Kidney epithelial cell (primary cell): ENCODE measurements at regions not wholly inside any gene's neighbourhood (a gene's known extent, or its start where the extent isn't known, plus 50 kb on each side); places are given as distances from the start of the nearest gene placed in this dataset.

Source experiments
- DNase-seq: peaks from one replicate; pipeline ENCODE4 v3.0.0-alpha.2; 2010; ENCODE audit warnings: low read depth
- H3K27me3 ChIP-seq: 2 replicates; pipeline ENCODE4 v1.6.0; 2011; ENCODE audit warnings: low read length; ENCODE audit not compliant: control insufficient read depth, insufficient read depth
- H3K36me3 ChIP-seq: 2 replicates; pipeline ENCODE4 v1.5.1; 2011; ENCODE audit warnings: low read length; ENCODE audit not compliant: control insufficient read depth, insufficient read depth
- H3K4me3 ChIP-seq: 2 replicates; pipeline ENCODE4 v1.5.1; 2011; ENCODE audit warnings: low read depth, mild to moderate bottlenecking, control low read depth, low read length
- TF ChIP-seq, protein P1 (sequence below): IDR thresholded peaks from 2 replicates; pipeline ENCODE4 v1.5.1; 2011; ENCODE audit warnings: mild to moderate bottlenecking, moderate library complexity, low read length, control low read depth, inconsistent platforms; ENCODE audit not compliant: insufficient read depth, poor library complexity, severe bottlenecking

DNA sequence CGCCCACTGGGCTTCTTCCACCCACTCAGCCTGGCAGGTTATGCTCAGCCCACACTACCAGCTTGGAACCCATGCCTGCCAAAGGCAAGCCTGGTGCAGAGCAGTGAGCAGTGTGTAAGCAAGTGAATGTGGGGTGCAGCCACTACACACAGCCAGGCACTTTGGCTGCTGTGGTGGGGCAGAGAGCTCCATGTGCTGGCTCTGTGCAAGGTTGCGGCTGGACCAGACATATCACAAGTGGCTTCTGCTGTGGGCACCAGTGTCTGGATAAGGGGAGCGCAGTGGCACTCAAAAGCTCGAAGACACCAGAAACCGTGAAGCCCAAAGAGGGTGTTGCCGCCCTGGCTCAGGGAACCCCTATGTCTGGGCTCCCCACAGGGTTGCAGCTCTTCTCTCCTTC, 563.7 kb downstream of the SI start:
- TF ChIP-seq, protein P1, sequence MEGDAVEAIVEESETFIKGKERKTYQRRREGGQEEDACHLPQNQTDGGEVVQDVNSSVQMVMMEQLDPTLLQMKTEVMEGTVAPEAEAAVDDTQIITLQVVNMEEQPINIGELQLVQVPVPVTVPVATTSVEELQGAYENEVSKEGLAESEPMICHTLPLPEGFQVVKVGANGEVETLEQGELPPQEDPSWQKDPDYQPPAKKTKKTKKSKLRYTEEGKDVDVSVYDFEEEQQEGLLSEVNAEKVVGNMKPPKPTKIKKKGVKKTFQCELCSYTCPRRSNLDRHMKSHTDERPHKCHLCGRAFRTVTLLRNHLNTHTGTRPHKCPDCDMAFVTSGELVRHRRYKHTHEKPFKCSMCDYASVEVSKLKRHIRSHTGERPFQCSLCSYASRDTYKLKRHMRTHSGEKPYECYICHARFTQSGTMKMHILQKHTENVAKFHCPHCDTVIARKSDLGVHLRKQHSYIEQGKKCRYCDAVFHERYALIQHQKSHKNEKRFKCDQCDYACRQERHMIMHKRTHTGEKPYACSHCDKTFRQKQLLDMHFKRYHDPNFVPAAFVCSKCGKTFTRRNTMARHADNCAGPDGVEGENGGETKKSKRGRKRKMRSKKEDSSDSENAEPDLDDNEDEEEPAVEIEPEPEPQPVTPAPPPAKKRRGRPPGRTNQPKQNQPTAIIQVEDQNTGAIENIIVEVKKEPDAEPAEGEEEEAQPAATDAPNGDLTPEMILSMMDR = no peak
- DNase-seq = no peak
- H3K36me3 ChIP-seq = no peaks in the 10 kb centered on the region
- no peak overlapping the region for H3K4me3 ChIP-seq
- H3K27me3 ChIP-seq = no peaks in the 10 kb centered on the region

DNA sequence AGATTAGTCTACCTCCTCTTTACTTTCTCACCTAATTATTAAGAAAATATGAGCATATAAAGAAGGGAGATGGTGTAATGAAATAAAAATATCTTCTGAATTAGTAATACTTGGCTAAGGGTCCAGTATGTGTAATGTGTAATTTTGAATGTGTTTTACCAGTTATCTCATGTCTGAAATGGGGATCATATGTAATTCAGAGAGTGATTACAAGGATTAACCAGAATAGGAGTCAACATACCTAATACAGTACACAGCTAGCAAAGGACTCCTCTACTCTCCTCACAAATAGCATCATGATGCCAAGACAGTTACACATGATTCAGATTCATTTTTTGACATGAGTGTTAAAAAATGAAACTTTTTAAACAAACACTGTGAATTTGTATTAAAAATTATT, 570.4 kb downstream of the SI start:
- no peak for DNase-seq
- Histone ChIP-seq H3K4me3 (no peak overlapping the region), H3K27me3 (no peaks in the 10 kb centered on the region), H3K36me3 (no peaks in the 10 kb centered on the region)
- TF ChIP-seq, protein P1 = no peak

DNA sequence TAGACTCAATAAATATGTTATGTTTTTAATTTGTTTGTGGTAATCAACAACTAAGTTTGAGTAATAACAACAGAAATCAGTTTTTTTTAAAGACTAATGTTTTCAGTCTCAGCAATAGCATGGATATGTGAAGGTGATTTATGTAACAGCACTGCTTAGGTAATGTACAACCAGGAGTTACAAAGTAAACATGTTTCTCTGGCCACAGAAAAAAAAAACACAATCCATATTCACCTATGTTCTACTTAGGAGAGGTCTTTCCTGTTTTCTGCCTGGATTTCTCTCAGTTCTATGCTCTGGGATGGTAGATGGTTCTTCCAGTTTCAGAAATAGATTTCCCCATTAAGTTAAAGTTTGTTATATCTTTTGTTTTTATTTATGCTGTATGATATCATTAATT, 579.4 kb downstream of the SI start:
- TF ChIP-seq, protein P1 = no peak
- DNase-seq = no peak
- H3K36me3 ChIP-seq = no peaks in the 10 kb centered on the region
- H3K4me3 ChIP-seq = no peak overlapping the region
- no peaks in the 10 kb centered on the region for H3K27me3 ChIP-seq

DNA sequence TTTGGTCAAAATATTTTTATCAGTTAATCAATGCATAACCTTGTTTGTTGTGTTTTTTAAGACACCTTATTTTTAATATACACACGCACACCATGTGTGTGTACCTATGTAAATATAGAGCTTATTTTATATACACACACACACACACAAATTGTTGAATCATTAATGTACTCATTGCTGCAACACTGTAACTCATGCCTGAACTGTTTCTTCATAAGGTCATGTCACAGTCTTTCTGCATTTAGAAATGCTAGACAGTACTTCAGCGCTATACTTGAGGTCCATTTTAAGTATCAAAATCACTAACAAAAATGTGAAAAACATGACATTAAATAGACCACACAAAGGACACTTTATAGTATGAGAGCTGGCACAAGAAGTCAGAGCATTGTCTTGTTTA, 589.4 kb downstream of the SI start:
- TF ChIP-seq, protein P1 = no peak
- Histone ChIP-seq H3K36me3 (no peaks in the 10 kb centered on the region), H3K4me3 (no peak overlapping the region), H3K27me3 (no peaks in the 10 kb centered on the region)
- no peak for DNase-seq

DNA sequence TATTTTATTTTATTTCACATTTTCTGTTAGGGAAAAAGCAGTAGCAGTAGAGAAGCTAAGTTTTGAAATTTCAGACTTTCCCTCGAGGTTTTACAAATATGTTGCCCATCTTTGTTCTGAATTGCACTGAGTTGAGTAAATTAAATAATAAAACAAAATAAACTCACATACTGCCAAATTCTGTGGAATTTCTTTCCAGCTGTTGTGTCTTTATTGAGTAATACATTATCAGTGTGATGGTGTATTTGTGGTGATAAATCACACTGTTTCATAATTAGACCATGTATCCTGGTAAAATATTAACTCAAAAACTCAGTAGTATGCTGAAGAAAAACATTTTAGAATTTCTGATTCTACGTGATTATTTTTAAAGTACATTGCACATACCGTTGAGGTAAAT, 592.1 kb downstream of the SI start:
- no peak for DNase-seq
- TF ChIP-seq, protein P1 = no peak
- H3K4me3 ChIP-seq = no peak overlapping the region
- no peaks in the 10 kb centered on the region for H3K27me3 ChIP-seq
- H3K36me3 ChIP-seq = no peaks in the 10 kb centered on the region

DNA sequence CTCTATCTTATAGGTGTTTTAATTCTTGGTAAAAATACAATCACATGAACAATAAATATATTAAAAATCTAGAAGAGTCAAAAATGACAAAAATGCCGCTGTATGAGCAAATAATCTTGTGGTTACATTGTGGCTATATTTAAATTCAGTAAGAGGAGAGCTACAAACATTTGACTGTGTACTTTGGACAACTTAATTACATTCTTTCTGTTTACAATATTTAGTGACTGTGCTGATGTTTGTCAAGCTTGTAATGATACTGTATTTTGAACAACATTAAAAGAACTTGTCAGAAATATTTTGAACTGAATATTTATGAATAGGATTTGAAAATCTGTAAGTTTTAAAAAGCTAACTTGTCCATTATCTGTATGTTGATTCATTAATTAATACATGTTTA, 598.3 kb downstream of the SI start:
- Histone ChIP-seq H3K4me3 (no peak overlapping the region), H3K27me3 (no peaks in the 10 kb centered on the region), H3K36me3 (no peaks in the 10 kb centered on the region)
- no peak for DNase-seq
- TF ChIP-seq, protein P1 = no peak
